ENCODE measurements at regions not wholly inside any gene's neighbourhood (a gene's known extent, or its start where the extent isn't known, plus 50 kb on each side); places are given as distances from the start of the nearest gene placed in this dataset.

DNA sequence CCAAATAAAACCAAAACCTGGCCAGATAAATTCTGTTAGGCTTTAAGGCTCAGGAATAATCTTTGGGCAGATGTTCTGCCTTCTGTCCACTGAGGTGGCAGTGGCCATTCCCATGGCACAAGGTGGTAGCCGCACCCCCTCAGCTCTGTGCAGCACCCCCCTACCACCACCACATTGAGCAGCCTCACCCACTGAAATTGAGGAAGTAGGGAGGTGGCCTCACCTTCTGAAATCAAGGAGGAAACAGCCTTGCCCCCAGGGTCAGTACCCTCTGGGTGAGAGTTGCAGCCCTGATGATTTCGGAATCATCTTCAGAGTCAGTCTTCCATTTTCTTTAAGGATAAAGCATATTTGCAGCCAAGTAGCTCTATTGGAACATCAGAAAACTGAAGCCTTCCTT, 204.8 kb upstream of the PIK3R1 start:
- peaks cover 3% of the 10 kb centered on the region for H3K4me1 ChIP-seq (ENCODE audit: control insufficient read depth, extremely low read depth, insufficient read depth, low read length)

More for the DNA sequence above, 204.8 kb upstream of the PIK3R1 start:
- Histone ChIP-seq H3K9me3 (replicated peaks; ENCODE audit: control insufficient read depth, insufficient read depth, low read length) (no peaks in the 10 kb centered on the region), H2AFZ (ENCODE audit: low read depth, low read length) (no peak overlapping the region), H3K4me3 (replicated peaks in 1 of 3; ENCODE audit: insufficient read depth in 1 of 3, low read depth in 1 of 3, low read length in 3 of 3) (no peak overlapping the region), H3K9me1 (replicated peaks; ENCODE audit: control insufficient read depth, extremely low read depth, insufficient read depth, low read length) (no peaks in the 10 kb centered on the region), H3K79me2 (ENCODE audit: control insufficient read depth, insufficient read depth, low read length) (no peaks in the 10 kb centered on the region), H4K20me1 (replicated peaks; ENCODE audit: control insufficient read depth, extremely low read depth, insufficient read depth, low read length) (no peaks in the 10 kb centered on the region), H3K27ac (ENCODE audit: insufficient read depth, low read depth, low read length) (no peak overlapping the region), H3K27me3 (ENCODE audit: control insufficient read depth in 2 of 2, insufficient read depth in 2 of 2, low read length in 2 of 2) (no peaks in the 10 kb centered on the region), H3K36me3 (ENCODE audit: control insufficient read depth in 2 of 2, extremely low read depth in 1 of 2, insufficient read depth in 2 of 2, low read length in 2 of 2) (no peaks in the 10 kb centered on the region), H3K9ac (replicated peaks; ENCODE audit: extremely low read depth, insufficient read depth, low read length) (no peak overlapping the region), H3K4me2 (ENCODE audit: insufficient read depth, low read length) (no peak overlapping the region)
- FAIRE-seq (no peak), DNase-seq (ENCODE audit: low read depth, low spot score) (no peak)
- dilution Hi-C loops (cut with MboI; ENCODE audit: extremely low pct_ligation_motif_present, low sequenced_read_pairs) (no loop called here), intact Hi-C loops (cut with micrococcal nuclease) (no loop called here)
- no TSS peak for BruUV-seq (replicated peaks)
- CTCF ChIA-PET: no interaction called here
- POLR2A ChIA-PET: no interaction called here
- TF ChIP-seq JUN (IDR thresholded peaks at IDR 0.05; ENCODE audit: borderline replicate concordance, insufficient read depth, insufficient read length, low read depth): no peak
- TF ChIP-seq POLR2A (IDR thresholded peaks at IDR 0.05; ENCODE audit: low read depth, low read length): no peak
- no peak for TF ChIP-seq MAX (IDR thresholded peaks at IDR 0.05; ENCODE audit: insufficient read depth, insufficient read length)
- TF ChIP-seq GATA2 (IDR thresholded peaks at IDR 0.05; ENCODE audit: insufficient read depth, insufficient read length, low read depth, low read length): no peak
- no peak for TF ChIP-seq EZH2 (IDR thresholded peaks at IDR 0.05; ENCODE audit: borderline replicate concordance, low read depth, low read length, severe bottlenecking)
- no peak for TF ChIP-seq FOS (IDR thresholded peaks at IDR 0.05; ENCODE audit: borderline replicate concordance, insufficient read depth, low read length)
- no peak for TF ChIP-seq POLR2AphosphoS5 (IDR thresholded peaks at IDR 0.05; ENCODE audit: insufficient read depth, low read depth, low read length)
- no peak for TF ChIP-seq MYC (IDR thresholded peaks at IDR 0.05; ENCODE audit: low read depth, low read length)
- TF ChIP-seq CTCF (IDR thresholded peaks at IDR 0.05; ENCODE audit: extremely low read depth in 1 of 2, insufficient read depth in 1 of 2, low read depth in 1 of 2, low read length in 2 of 2): no peak

Measured in endothelial cell of umbilical vein (primary cell).